Ovary (tissue), 7 donors: ENCODE measurements at regions not wholly inside any gene's neighbourhood (a gene's known extent, or its start where the extent isn't known, plus 50 kb on each side); places are given as distances from the start of the nearest gene placed in this dataset.
A peak's percentile ranks its signal among the peaks of the same experiment; 100 is the strongest.

Experiments
- DNase-seq, 5 donors: peaks; one replicate each; pipeline ENCODE4 v3.0.0-alpha.2; 2019 to 2020
- H3K27ac ChIP-seq, 2 donors: fragments of 200-600 bp; one replicate each; pipeline versions ENCODE4 v1.5.1 to v1.8.0; 2019 to 2022
- H3K27me3 ChIP-seq: fragments of 200-600 bp; one replicate; pipeline ENCODE4 v1.8.0; 2022
- H3K36me3 ChIP-seq: fragments of 200-600 bp; sonication (generic); one replicate; pipeline ENCODE4 v1.5.1; 2019
- H3K4me1 ChIP-seq: one replicate; pipeline ENCODE4 v1.8.1; 2013; ENCODE audit warnings: mild to moderate bottlenecking, moderate library complexity; ENCODE audit not compliant: insufficient read depth
- H3K4me3 ChIP-seq: fragments of 200-600 bp; sonication (generic); one replicate; pipeline ENCODE4 v1.5.1; 2017
- H3K9me3 ChIP-seq, 2 donors: fragments of 200-600 bp in 1 of 2; sonication (generic) in 1 of 2; one replicate each; pipeline versions ENCODE4 v1.5.1 to v1.8.1; 2013 to 2019; ENCODE audit warnings: mild to moderate bottlenecking in 1 of 2, moderate library complexity in 1 of 2
- CTCF ChIP-seq, 3 donors: fragments of 450-650 bp in 2 of 3; fragments of 200-600 bp in 1 of 3; IDR thresholded peaks; one replicate each; pipeline versions ENCODE4 v1.5.1 to v1.8.0; 2016 to 2022; ENCODE audit warnings: antibody characterized with exemption in 3 of 3, mild to moderate bottlenecking in 1 of 3
- EP300 ChIP-seq: sonication (generic); formaldehyde crosslinking; IDR thresholded peaks from one replicate; pipeline ENCODE4 v1.6.1; 2017; ENCODE audit warnings: antibody characterized with exemption
- POLR2A ChIP-seq: fragments of 450-650 bp; IDR thresholded peaks from one replicate; pipeline ENCODE4 v1.6.1; 2017; ENCODE audit warnings: antibody characterized with exemption, mild to moderate bottlenecking, moderate library complexity
- WGBS, 3 donors: extraction: QIAGEN DNeasy Blood & Tissue Kit in 1 of 3; methylation state at CpG; one replicate each; pipeline versions ENCODE4 v1.1.5 to v1.1.7; 2013 to 2017; 5-methylcytosine and 5-hydroxymethylcytosine counted together
- intact Hi-C, 4 donors: fragments of 100-400 bp; cut with DNase I; formaldehyde crosslinking; loops; one replicate each; pipeline versions ENCODE4 v1.11.0 to v1.15.1; 2022 to 2023
- donor health status: DM: no; HTN: no; CAD: no; lungs with moderate emphysema.
- donor health status: DM: no; HTN: no; CAD: no.
- donor health status: Bipolar disorder and iron deficiency.
- donor health status: DM: no; HTN: no; CAD: no.
- donor health status: DM: yes; HTN: yes; CAD: no.

GRCh38 chr2:43085929-43086328, 140.5 kb downstream of the ZFP36L2 start:
- Histone ChIP-seq H3K4me1 (peaks cover 31% of the 10 kb centered on the region), H3K27me3 (no peaks in the 10 kb centered on the region), H3K27ac (peak overlapping the region; percentile 76 to 91), H3K9me3 (no peaks in the 10 kb centered on the region), H3K36me3 (no peaks in the 10 kb centered on the region), H3K4me3 (no peak overlapping the region)
- TF ChIP-seq CTCF (IDR thresholded peaks at IDR 0.05) (no peak), EP300 (no peak), POLR2A (no peak)
- peak in 2 of 5 donors; percentile 33 to 41 for DNase-seq
- WGBS, 3 donors, result 57 to 63% (median 61%) methylated on average over 8 of the region's 8 CpGs
- intact Hi-C loops, result loop anchor here in 3 of 4 donors (5.0 to 10.0 kb wide), 5 partner anchors 61 to 139 kb away; partner anchors contain the start of gene ZFP36L2 (in 1 of the 3)

GRCh38 chr2:43085505-43085904, 140.9 kb downstream of the ZFP36L2 start:
- H3K27me3 ChIP-seq, result no peaks in the 10 kb centered on the region
- peaks cover 31% of the 10 kb centered on the region for H3K4me1 ChIP-seq
- H3K27ac ChIP-seq, result peak overlapping the region; percentile 76 to 91
- WGBS, 3 donors, result 93 to 96% (median 95%) methylated on average over 11 of the region's 11 CpGs
- H3K9me3 ChIP-seq, result no peaks in the 10 kb centered on the region
- intact Hi-C loops, result loop anchor here in 3 of 4 donors (5.0 to 10.0 kb wide), 5 partner anchors 61 to 139 kb away; partner anchors contain the start of gene ZFP36L2 (in 1 of the 3)
- no peak overlapping the region for H3K4me3 ChIP-seq
- TF ChIP-seq POLR2A (no peak), CTCF (IDR thresholded peaks at IDR 0.05) (no peak), EP300 (no peak)
- H3K36me3 ChIP-seq, result no peaks in the 10 kb centered on the region
- peak in 1 of 5 donors; percentile 39 for DNase-seq

- DNase-seq, result peak in 4 of 5 donors; percentile 57 to 72 (median 64)
- intact Hi-C loops, result loop anchor here in 3 of 4 donors (5.0 to 10.0 kb wide), 5 partner anchors 60 to 140 kb away; partner anchors contain the start of gene ZFP36L2 (in 1 of the 3)
- Histone ChIP-seq H3K4me3 (no peak overlapping the region), H3K27me3 (no peaks in the 10 kb centered on the region), H3K27ac (peak overlapping the region; percentile 76 to 91), H3K4me1 (peaks cover 31% of the 10 kb centered on the region), H3K9me3 (no peaks in the 10 kb centered on the region), H3K36me3 (no peaks in the 10 kb centered on the region)
- 35 to 38% (median 38%) methylated on average over 8 of the region's 8 CpGs for WGBS, 3 donors
- no peak for TF ChIP-seq CTCF (IDR thresholded peaks at IDR 0.05)
- no peak for TF ChIP-seq POLR2A
- TF ChIP-seq EP300, result no peak
Observed at GRCh38 chr2:43084699-43085091, 141.7 kb downstream of the ZFP36L2 start.

- no peak overlapping the region for H3K4me3 ChIP-seq
- DNase-seq, result peak; percentile 59 to 71 (median 64)
- peaks cover 31% of the 10 kb centered on the region for H3K4me1 ChIP-seq
- no peaks in the 10 kb centered on the region for H3K9me3 ChIP-seq
- no peaks in the 10 kb centered on the region for H3K36me3 ChIP-seq
- intact Hi-C loops, result loop anchor here in 3 of 4 donors (10.0 kb wide), 4 partner anchors 59 to 141 kb away; partner anchors contain the start of gene ZFP36L2 (in 1 of the 3)
- WGBS, 3 donors, result 22 to 30% (median 23%) methylated on average over 13 of the region's 13 CpGs
- H3K27ac ChIP-seq, result peak overlapping the region; percentile 17 to 91
- TF ChIP-seq EP300 (peak; percentile 13), POLR2A (no peak), CTCF (IDR thresholded peaks at IDR 0.05) (no peak)
- no peaks in the 10 kb centered on the region for H3K27me3 ChIP-seq
Observed at GRCh38 chr2:43083710-43084698, 142.4 kb downstream of the ZFP36L2 start.
